ENCODE measurements at regions not wholly inside any gene's neighbourhood (a gene's known extent, or its start where the extent isn't known, plus 50 kb on each side); places are given as distances from the start of the nearest gene placed in this dataset.

DNA sequence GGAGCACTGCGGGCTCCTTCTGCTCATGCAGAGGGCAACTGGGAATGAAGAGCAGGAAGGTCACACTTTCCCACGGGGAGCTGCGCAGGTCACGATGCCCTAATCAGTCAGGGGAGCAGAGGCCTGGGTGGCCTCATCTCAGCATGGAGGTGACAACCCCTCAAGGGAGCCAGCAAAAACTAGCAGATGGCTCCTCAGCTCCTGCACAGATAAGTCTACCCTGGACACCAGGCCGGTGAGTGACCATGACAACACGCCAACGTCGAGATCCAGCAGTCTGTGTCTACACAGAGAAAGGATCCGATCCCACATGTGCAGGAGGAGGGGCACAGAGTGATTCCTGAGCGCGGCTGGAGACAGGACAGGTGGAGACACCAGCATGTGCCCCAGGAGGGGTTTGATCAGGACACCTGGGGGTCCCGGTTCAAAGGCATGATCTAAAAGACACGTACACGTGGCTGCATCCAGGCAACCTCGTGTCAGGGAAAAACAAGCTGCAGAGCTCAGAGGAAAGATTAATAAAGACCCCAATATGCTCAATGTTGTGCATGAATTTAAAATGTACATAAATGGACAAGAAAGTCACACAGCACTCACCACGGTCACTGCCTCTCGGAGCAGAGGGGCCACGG, 153.7 kb upstream of the SFSWAP start:
- TF ChIP-seq, protein P1, sequence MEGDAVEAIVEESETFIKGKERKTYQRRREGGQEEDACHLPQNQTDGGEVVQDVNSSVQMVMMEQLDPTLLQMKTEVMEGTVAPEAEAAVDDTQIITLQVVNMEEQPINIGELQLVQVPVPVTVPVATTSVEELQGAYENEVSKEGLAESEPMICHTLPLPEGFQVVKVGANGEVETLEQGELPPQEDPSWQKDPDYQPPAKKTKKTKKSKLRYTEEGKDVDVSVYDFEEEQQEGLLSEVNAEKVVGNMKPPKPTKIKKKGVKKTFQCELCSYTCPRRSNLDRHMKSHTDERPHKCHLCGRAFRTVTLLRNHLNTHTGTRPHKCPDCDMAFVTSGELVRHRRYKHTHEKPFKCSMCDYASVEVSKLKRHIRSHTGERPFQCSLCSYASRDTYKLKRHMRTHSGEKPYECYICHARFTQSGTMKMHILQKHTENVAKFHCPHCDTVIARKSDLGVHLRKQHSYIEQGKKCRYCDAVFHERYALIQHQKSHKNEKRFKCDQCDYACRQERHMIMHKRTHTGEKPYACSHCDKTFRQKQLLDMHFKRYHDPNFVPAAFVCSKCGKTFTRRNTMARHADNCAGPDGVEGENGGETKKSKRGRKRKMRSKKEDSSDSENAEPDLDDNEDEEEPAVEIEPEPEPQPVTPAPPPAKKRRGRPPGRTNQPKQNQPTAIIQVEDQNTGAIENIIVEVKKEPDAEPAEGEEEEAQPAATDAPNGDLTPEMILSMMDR (conservative IDR thresholded peaks at IDR 0.05) = no peak
- no peak overlapping the region for H3K27ac ChIP-seq

GRCh38 chr12:131559517-131560516, 151.1 kb upstream of the SFSWAP start:
- TF ChIP-seq, protein P1 (conservative IDR thresholded peaks at IDR 0.05) = no peak
- H3K27ac ChIP-seq = no peak overlapping the region

DNA sequence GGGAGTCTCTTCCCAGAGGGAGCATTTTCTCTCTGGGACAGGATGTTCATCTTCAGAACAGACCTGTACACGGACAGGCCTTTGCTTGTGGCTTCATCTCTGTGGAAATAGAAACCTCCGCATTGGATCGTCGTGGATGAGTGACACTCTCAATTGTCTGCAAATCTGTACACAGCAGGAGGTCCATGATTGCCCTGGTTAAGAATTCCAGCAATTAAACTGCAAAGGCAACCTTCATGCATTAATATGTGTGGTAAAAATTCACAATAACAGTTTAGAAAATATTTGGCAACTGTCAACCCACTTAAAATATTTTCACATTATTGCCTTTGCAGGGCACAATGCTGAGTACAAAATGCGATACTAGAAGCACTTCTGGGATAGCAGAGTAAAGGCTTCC, 149.8 kb upstream of the SFSWAP start:
- H3K27ac ChIP-seq = no peak overlapping the region
- TF ChIP-seq, protein P1 (conservative IDR thresholded peaks at IDR 0.05) = no peak

- TF ChIP-seq, protein P1 (conservative IDR thresholded peaks at IDR 0.05) = no peak
- H3K27ac ChIP-seq = no peak overlapping the region
These were observed 148.8 kb upstream of the SFSWAP start for GRCh38 chr12:131561891-131562684.

DNA sequence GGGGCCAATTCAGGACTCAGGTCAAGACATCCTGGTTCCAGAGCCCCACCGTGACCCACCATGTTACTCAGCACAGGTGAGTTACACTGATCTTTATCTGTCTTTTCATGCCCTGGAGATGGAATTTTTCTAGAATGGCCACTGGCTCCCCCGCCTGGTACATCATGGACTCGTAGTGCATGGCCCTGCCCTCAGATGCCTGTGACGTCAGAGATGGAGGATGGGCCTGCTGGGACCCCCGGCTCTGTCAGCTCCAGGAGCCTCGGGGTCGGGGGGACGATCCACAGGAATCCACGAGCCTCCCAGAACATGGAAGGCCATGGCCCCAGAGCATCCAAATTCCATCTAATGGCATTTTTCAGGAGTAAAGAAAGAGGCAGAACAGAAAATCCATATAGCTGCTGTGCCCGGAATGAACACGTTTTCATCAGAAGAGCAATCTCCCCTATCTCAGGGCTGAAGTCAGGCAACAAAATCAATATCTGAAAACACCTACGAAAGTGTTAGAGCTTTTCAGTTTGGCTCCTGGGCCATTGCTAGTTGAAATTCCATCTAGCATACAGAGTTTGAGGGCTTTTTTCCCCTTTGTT, 146.7 kb upstream of the SFSWAP start:
- H3K27ac ChIP-seq = peak overlapping the region; percentile 7; the same call in 1 of the 2 replicates
- TF ChIP-seq, protein P1 (conservative IDR thresholded peaks at IDR 0.05) = peak; percentile 25

DNA sequence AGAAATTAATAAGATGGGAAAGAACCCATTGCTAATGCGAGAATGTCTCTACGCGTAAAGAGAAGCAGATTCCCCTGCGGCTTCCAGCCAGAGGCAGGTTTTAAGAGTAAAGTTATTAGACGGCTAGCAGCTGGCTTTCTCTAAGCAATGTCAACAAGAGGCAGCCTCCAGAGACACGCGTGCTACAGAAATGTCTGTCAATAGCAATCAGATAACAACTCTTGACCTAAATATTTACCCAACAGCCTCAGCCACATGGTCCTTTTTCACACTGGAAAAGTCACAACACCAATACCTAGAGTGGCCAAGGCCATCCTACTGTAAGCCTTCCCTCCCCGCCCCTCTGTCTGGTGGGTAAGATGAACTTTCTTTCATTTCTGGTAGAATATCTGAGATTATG, 146.0 kb upstream of the SFSWAP start:
- TF ChIP-seq, protein P1 (conservative IDR thresholded peaks at IDR 0.05) = no peak
- H3K27ac ChIP-seq = peak overlapping the region; percentile 7; the same call in 1 of the 2 replicates

All from VCaP (cell line).